GM06990 (cell line): ENCODE measurements at regions not wholly inside any gene's neighbourhood (a gene's known extent, or its start where the extent isn't known, plus 50 kb on each side); places are given as distances from the start of the nearest gene placed in this dataset.
A peak's percentile ranks its signal among the peaks of the same experiment; 100 is the strongest.

ENCODE experiments used
- DNase-seq: peaks from one replicate; pipeline ENCODE4 v3.0.0-alpha.2; 2011; ENCODE audit not compliant: insufficient read length; ENCODE audit errors: extremely low read depth
- H3K27me3 ChIP-seq: replicated peaks from 2 replicates; pipeline ENCODE4 v1.6.0; 2011; ENCODE audit warnings: low read length; ENCODE audit not compliant: control insufficient read depth, insufficient read depth
- H3K36me3 ChIP-seq: 2 replicates; pipeline ENCODE4 v1.5.1; 2011; ENCODE audit warnings: low read length; ENCODE audit not compliant: control insufficient read depth, insufficient read depth
- H3K4me3 ChIP-seq: replicated peaks from 2 replicates; pipeline ENCODE4 v1.5.1; 2011; ENCODE audit warnings: low read depth, mild to moderate bottlenecking, control low read depth, low read length
- TF ChIP-seq, protein P1 (sequence below): IDR thresholded peaks from 2 replicates; pipeline ENCODE4 v1.5.1; 2011; ENCODE audit warnings: low read length, control low read depth, mild to moderate bottlenecking, inconsistent platforms; ENCODE audit not compliant: insufficient read depth, poor library complexity, severe bottlenecking

DNA sequence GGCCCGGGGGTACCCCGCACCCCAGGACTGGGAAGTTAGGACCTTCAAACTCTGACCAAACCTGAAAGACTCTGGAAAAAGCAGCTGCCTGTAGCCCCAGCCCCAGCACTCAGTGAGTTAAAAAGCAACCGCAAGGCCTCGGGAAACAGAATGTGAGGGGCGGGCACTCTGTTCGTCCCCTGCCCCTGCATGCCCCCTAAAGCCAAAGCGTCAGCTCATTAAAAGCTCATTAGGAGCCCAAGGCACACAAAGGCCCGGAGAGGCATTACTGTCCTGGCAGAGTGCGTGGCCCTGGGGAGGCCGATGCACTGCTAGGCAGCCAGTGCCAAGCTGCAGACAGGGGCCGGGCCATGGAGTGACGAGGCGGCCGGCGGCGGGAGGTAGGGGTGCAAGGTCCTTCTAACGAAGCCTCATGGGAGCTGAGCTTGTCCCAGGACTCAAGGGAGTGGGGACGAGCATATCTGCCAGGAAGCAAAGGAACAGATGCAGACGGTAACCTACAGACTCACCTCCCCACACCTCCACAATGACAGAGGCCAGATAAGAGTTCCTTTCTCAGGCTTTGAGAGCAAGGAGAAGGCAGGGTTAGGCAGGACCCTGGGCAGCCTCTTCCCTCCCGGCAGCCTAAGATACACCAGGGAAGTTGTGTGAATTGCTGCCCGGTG, 116.8 kb downstream of the ENGASE start:
- Histone ChIP-seq H3K27me3 (peaks cover 4% of the 10 kb centered on the region), H3K4me3 (no peak overlapping the region), H3K36me3 (no peaks in the 10 kb centered on the region)
- DNase-seq, result no peak
- TF ChIP-seq, protein P1, sequence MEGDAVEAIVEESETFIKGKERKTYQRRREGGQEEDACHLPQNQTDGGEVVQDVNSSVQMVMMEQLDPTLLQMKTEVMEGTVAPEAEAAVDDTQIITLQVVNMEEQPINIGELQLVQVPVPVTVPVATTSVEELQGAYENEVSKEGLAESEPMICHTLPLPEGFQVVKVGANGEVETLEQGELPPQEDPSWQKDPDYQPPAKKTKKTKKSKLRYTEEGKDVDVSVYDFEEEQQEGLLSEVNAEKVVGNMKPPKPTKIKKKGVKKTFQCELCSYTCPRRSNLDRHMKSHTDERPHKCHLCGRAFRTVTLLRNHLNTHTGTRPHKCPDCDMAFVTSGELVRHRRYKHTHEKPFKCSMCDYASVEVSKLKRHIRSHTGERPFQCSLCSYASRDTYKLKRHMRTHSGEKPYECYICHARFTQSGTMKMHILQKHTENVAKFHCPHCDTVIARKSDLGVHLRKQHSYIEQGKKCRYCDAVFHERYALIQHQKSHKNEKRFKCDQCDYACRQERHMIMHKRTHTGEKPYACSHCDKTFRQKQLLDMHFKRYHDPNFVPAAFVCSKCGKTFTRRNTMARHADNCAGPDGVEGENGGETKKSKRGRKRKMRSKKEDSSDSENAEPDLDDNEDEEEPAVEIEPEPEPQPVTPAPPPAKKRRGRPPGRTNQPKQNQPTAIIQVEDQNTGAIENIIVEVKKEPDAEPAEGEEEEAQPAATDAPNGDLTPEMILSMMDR, result no peak

DNA sequence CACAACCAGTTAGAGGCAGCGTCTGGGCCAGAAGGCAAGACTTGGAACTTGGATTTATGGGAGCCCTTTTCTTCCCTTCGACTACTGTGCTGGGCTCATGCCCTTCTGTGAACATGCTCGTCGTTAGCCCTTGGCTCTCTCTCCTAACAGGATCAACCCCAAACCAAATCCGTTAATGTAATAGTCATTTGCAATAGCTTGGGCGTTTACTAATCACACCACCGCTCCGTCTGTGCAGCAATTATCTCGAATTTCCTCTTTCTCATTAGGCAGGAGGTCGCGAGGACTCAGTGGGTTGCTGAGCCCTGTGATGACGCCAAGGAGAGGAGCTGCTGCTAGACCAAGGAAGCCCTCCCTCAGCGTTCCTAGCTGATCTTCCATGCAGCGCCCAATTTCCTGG, 114.7 kb downstream of the ENGASE start:
- Histone ChIP-seq H3K4me3 (no peak overlapping the region), H3K36me3 (no peaks in the 10 kb centered on the region), H3K27me3 (peaks cover 11% of the 10 kb centered on the region)
- TF ChIP-seq, protein P1, result no peak
- no peak for DNase-seq

DNA sequence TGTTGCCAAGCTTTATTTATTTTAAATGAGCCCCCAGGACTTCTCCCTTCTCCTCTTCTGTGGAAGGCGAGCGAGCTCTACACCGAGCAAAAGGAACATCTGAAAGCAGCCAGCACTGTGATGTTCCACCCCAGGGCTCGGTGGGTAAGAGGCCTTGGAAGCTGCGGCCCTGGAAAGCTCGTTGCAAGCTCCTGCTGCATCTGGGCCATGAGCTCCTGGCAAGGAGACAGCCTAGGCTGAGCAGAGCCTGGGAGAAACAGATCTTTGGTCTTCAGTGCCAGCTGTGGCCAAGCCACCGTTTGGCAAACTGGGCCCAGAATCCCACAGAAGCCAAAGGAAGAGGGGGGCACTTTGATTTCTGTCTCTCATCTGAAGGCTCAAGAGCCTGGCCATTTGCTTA, 114.1 kb downstream of the ENGASE start:
- no peak for DNase-seq
- no peak overlapping the region for H3K4me3 ChIP-seq
- no peaks in the 10 kb centered on the region for H3K36me3 ChIP-seq
- TF ChIP-seq, protein P1, result no peak
- H3K27me3 ChIP-seq, result peaks cover 15% of the 10 kb centered on the region

DNA sequence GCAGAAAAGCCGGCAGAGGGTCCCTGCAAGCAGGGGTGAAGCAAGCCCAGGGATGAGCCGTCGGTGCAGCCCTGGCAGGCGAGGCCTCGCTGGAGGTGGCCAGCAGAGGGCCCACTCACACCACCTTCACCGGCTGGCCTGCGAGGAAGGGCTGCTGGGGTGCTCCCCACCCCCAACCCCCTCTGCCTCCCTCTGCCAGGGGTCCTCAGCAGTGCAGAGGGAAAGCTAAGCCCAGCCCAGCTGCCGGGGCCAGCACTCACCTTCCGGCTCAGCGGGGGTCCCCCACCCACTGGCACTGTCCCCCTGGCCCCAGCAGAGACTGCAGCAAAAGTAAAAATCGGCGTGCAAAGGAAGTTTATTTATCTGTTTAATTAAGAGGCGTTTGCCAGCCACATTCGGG, 113.4 kb downstream of the ENGASE start:
- no peak for DNase-seq
- Histone ChIP-seq H3K4me3 (no peak overlapping the region), H3K36me3 (no peaks in the 10 kb centered on the region), H3K27me3 (peaks cover 15% of the 10 kb centered on the region)
- TF ChIP-seq, protein P1, result peak; percentile 71

DNA sequence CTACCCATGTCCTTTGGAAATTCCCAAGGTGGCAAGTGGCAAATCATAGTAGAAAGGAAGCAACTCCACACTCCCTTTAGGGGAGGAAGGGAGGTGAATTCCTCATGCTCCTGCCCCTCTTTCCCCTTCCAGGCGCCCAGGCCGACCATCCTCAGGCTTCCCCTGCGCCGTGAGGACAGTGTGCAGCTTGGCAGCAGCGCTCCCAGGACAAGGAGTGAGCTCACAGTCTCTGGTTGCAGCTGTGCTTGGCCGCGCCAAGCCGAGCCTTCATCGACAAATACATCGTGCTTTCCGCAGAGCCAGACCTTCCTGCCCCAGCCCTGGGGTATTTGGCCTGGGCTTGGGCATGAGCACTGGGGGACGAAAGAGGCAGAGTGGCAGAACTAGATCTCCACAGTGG, 112.6 kb downstream of the ENGASE start:
- TF ChIP-seq, protein P1, result no peak
- no peak for DNase-seq
- Histone ChIP-seq H3K4me3 (no peak overlapping the region), H3K36me3 (no peaks in the 10 kb centered on the region), H3K27me3 (peaks cover 15% of the 10 kb centered on the region)

DNA sequence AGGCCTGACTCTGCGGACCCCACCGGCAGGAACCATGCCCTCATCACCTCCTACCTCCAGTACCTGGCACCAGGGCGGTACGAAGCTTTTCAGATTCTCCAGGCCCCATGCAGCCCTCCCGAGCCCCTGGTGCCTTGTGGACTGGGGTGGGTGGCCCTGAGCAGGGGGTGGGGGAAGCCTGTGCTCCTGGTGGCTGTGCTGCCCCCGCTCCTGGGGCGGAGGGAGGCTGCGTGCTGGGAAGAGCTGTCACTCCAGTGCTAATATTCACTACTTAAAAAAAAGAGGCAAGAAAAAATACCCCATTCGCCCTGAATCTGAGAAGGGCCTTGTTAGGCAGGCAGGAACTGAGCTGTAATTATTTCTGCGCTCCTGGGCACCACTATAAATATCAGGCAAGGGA, 111.8 kb downstream of the ENGASE start:
- no peak for DNase-seq
- no peaks in the 10 kb centered on the region for H3K36me3 ChIP-seq
- TF ChIP-seq, protein P1, result no peak
- H3K4me3 ChIP-seq, result no peak overlapping the region
- H3K27me3 ChIP-seq, result peaks cover 15% of the 10 kb centered on the region
